Tibial nerve (tissue), 4 donors: ENCODE measurements at regions not wholly inside any gene's neighbourhood (a gene's known extent, or its start where the extent isn't known, plus 50 kb on each side); places are given as distances from the start of the nearest gene placed in this dataset.

Experiments
- DNase-seq, 2 donors: peaks; one replicate each; pipeline ENCODE4 v3.0.0-alpha.2; 2019; ENCODE audit warnings: low spot score in 2 of 2
- H3K27ac ChIP-seq, 4 donors: fragments of 200-600 bp; sonication (generic) in 3 of 4; one replicate each; pipeline ENCODE4 v1.5.1; 2017 to 2019; ENCODE audit warnings: mild to moderate bottlenecking in 1 of 4
- H3K27me3 ChIP-seq, 2 donors: fragments of 200-600 bp; sonication (generic) in 1 of 2; one replicate each; pipeline versions ENCODE4 v1.5.1 to v1.6.0; 2017 to 2019
- H3K36me3 ChIP-seq, 3 donors: fragments of 200-600 bp; sonication (generic); one replicate each; pipeline ENCODE4 v1.5.1; 2018 to 2019
- H3K4me1 ChIP-seq, 4 donors: fragments of 200-600 bp; sonication (generic) in 3 of 4; one replicate each; pipeline ENCODE4 v1.5.1; 2017 to 2019
- H3K4me3 ChIP-seq, 4 donors: fragments of 200-600 bp; sonication (generic) in 3 of 4; one replicate each; pipeline ENCODE4 v1.5.1; 2017 to 2019; ENCODE audit warnings: mild to moderate bottlenecking in 1 of 4, moderate library complexity in 1 of 4
- H3K9me3 ChIP-seq, 4 donors: fragments of 200-600 bp; sonication (generic) in 3 of 4; one replicate each; pipeline ENCODE4 v1.5.1; 2017 to 2019
- EP300 ChIP-seq, 2 donors: sonication (generic); formaldehyde crosslinking; IDR thresholded peaks; one replicate each; pipeline ENCODE4 v1.6.1; 2017; ENCODE audit warnings: antibody characterized with exemption in 2 of 2, mild to moderate bottlenecking in 1 of 2
- POLR2A ChIP-seq, 2 donors: fragments of 450-650 bp; IDR thresholded peaks; one replicate each; pipeline ENCODE4 v1.6.1; 2017; ENCODE audit warnings: antibody characterized with exemption in 2 of 2, mild to moderate bottlenecking in 2 of 2, moderate library complexity in 2 of 2
- WGBS, 2 donors: methylation state at CpG; one replicate each; pipeline ENCODE4 v1.1.5; 2018; 5-methylcytosine and 5-hydroxymethylcytosine counted together
- TF ChIP-seq, protein P1 (sequence below), 5 experiments: fragments of 200-600 bp in 3 of 5; fragments of 450-650 bp in 2 of 5; sonication (generic) in 3 of 5; IDR thresholded peaks; one replicate each; pipeline ENCODE4 v1.5.1; 2016 to 2019; ENCODE audit warnings: antibody characterized with exemption in 5 of 5, mild to moderate bottlenecking in 3 of 5, moderate library complexity in 2 of 5

DNA sequence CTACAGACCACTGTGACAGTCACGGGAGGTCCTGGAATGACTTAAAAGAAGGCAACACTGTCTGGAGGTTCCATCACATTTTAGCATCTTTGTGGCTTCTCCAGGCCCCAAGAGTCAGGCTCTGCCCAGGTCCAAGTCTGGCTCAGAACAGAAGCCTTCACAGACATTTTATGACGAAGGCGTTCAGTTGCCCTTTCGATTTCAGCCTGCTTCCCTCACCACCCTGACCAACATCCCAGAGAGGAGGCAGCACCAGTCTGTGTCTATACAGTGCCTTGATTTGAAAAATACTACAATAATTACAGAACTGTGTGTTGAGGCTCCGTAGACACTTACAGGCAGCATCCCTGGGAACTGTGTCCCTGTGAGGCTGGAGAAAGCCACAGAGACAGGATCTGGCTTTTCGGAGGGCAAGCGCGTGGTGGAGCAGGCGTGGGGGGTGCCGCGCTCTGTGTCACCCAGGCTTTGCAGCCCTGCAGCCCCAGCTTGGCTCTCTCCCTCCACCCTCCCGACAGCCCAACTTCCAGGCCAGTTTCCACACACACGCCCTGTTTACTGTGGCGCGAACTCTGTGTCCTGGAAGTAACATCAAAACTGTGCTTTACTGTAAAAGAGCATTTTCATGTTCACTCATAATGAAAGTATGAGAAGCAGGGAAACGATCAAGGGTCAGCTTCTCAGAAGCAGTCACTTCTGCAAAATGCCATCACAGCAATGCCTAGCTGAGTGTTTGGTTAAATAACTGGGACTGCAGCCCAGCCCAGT is 153.5 kb upstream of the ALKAL2 start:
- Histone ChIP-seq H3K27ac (peak overlapping the region in 2 of 4 donors; percentile 70 to 82), H3K9me3 (no peaks in the 10 kb centered on the region), H3K4me3 (no peak overlapping the region), H3K27me3 (no peaks in the 10 kb centered on the region), H3K36me3 (no peaks in the 10 kb centered on the region), H3K4me1 (peaks cover 0 to 20% (median 0%) of the 10 kb centered on the region in 4 donors)
- TF ChIP-seq EP300 (IDR thresholded peaks at IDR 0.05) (peak in 1 of 2 donors; percentile 38), POLR2A (IDR thresholded peaks at IDR 0.05) (no peak)
- peak in 1 of 2 donors; percentile 27 for DNase-seq
- WGBS, 2 donors: 63 to 66% methylated on average over 16 of the region's 16 CpGs

DNA sequence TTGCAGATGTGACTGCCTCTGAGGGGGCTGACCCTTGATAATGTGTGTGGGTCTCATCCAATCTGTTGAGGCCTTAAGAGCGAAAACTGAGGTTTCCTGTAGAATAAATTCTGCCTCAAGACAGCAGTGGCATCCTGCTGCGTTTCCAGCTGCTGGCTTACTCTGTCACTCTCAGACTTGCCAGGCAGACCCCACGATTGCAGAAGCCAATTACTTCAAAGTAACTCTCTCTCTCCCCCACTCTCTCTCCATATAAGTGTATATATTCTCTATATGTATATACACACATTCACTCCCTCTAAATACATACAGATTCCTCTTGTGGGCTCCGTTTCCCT is 152.5 kb upstream of the ALKAL2 start:
- Histone ChIP-seq H3K4me3 (no peak overlapping the region), H3K9me3 (no peaks in the 10 kb centered on the region), H3K36me3 (no peaks in the 10 kb centered on the region), H3K27ac (peak overlapping the region in 3 of 4 donors; percentile 2 to 82 (median 70)), H3K27me3 (no peaks in the 10 kb centered on the region), H3K4me1 (peaks cover 0 to 20% (median 0%) of the 10 kb centered on the region in 4 donors)
- DNase-seq: no peak
- 64 to 66% methylated on average over 4 of the region's 4 CpGs for WGBS, 2 donors
- TF ChIP-seq, protein P1, sequence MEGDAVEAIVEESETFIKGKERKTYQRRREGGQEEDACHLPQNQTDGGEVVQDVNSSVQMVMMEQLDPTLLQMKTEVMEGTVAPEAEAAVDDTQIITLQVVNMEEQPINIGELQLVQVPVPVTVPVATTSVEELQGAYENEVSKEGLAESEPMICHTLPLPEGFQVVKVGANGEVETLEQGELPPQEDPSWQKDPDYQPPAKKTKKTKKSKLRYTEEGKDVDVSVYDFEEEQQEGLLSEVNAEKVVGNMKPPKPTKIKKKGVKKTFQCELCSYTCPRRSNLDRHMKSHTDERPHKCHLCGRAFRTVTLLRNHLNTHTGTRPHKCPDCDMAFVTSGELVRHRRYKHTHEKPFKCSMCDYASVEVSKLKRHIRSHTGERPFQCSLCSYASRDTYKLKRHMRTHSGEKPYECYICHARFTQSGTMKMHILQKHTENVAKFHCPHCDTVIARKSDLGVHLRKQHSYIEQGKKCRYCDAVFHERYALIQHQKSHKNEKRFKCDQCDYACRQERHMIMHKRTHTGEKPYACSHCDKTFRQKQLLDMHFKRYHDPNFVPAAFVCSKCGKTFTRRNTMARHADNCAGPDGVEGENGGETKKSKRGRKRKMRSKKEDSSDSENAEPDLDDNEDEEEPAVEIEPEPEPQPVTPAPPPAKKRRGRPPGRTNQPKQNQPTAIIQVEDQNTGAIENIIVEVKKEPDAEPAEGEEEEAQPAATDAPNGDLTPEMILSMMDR (IDR thresholded peaks at IDR 0.05): no peak
- TF ChIP-seq EP300 (IDR thresholded peaks at IDR 0.05) (no peak), POLR2A (IDR thresholded peaks at IDR 0.05) (no peak)

DNA sequence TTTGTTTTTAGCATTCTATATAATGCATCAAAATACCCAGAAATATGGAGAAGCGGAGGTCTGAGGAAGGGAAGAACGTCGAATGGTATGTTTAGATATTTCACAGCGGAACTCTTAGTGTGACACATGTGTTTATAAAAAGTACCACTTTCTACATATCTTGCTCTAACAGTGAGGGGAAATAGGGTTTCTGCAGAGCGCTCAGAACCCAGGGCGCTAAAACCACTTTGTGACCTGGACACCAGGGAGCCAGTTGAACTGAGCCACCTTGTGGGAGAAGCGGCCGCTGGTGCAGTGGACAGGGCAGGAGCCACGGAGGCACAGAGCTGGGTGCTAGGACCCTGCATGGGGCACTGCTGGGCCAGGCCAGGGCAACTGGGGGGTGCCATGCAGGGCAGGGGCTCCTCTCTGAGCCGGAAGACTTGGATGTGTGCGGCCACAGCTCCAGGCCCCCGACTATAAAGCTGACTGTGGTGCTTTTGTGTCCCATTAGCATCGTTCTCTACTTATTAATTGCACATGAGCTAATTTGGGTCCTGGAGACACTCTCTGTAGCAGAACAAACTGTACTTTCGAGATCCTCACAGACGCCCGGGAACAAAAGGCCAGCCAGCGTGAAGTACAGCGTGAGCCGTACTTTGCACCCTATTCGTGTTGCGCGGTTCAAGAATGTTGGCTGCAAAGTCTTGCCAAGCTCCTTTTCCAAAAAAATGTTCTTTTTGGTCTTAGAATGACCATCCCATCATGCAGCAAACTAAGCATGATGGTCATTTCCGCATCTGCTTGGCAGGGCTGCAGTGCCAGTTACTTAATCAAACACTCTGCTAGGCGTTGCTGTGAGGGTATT is 151.9 kb upstream of the ALKAL2 start:
- Histone ChIP-seq H3K27me3 (no peaks in the 10 kb centered on the region), H3K27ac (peak overlapping the region in 2 of 4 donors; percentile 70 to 84), H3K9me3 (no peaks in the 10 kb centered on the region), H3K4me1 (peaks cover 0 to 20% (median 0%) of the 10 kb centered on the region in 4 donors), H3K36me3 (no peaks in the 10 kb centered on the region), H3K4me3 (no peak overlapping the region)
- TF ChIP-seq EP300 (IDR thresholded peaks at IDR 0.05) (peak in 1 of 2 donors; percentile 81), POLR2A (IDR thresholded peaks at IDR 0.05) (no peak)
- TF ChIP-seq, protein P1 (IDR thresholded peaks at IDR 0.05): no peak
- peak in 1 of 2 donors; percentile 56 for DNase-seq
- WGBS, 2 donors: 78 to 84% methylated on average over 24 of the region's 24 CpGs

DNA sequence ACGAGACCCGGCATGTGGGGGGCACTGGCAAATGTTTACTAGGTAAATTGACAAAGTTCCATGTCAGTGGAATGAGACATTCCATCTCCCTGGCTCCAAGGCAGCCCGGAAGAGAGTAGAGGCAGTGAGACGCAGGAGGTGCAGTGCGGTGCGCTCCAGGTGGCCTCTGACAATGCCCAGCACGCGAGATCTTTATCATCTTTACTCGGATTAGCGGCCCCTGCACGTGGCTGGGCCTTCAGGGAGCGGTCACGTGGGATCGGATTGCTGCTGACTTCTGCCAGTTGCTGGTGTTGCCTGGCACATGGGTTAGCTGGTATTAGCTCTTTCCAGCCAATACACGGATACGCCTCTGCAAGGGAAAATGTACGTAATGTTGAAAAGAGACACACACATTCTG is 151.2 kb upstream of the ALKAL2 start:
- Histone ChIP-seq H3K27ac (peak overlapping the region in 2 of 4 donors; percentile 43 to 84), H3K27me3 (no peaks in the 10 kb centered on the region), H3K36me3 (no peaks in the 10 kb centered on the region), H3K4me3 (no peak overlapping the region), H3K9me3 (no peaks in the 10 kb centered on the region), H3K4me1 (peaks cover 0 to 20% (median 0%) of the 10 kb centered on the region in 4 donors)
- TF ChIP-seq, protein P1 (IDR thresholded peaks at IDR 0.05): no peak
- TF ChIP-seq POLR2A (IDR thresholded peaks at IDR 0.05): no peak
- TF ChIP-seq EP300 (IDR thresholded peaks at IDR 0.05): no peak
- DNase-seq: no peak
- 77 to 80% methylated on average over 17 of the region's 17 CpGs for WGBS, 2 donors

DNA sequence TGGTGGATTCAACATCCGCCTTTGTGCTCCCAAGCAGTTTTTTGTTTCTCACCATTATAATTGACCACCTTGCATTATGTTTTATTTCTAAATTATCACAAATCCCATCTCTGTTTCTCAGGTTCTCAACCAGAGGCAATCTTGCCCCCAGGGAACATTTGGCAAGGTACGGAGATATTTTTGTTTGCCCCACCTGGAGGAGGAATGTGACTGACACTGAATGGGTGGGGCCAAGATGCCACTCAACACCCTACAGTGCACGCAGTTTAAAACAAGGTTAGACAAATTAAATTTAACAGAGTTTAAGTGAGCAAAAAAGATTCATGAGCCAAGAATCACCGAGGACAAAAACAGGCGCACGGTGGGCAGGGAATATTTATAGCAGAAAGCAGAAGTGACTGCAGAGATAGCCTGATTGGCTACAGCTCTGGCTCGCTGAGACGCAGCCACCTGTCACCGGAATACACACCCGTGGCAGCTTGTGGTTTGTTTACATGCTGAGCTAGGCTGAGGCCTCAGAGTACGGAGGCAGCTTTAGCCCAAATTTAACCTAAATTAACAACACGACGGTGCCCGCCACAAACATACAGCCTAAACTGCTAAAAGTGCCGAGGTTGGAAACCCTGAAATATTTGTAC is 150.0 kb upstream of the ALKAL2 start:
- H3K36me3 ChIP-seq: no peaks in the 10 kb centered on the region
- no peaks in the 10 kb centered on the region for H3K27me3 ChIP-seq
- H3K4me1 ChIP-seq: peaks cover 0 to 20% (median 0%) of the 10 kb centered on the region in 4 donors
- H3K9me3 ChIP-seq: no peaks in the 10 kb centered on the region
- WGBS, 2 donors: 51 to 62% methylated on average over 15 of the region's 15 CpGs
- no peak for DNase-seq
- peak overlapping the region in 3 of 4 donors; percentile 17 to 84 (median 25) for H3K27ac ChIP-seq
- TF ChIP-seq, protein P1 (IDR thresholded peaks at IDR 0.05): no peak
- TF ChIP-seq POLR2A (IDR thresholded peaks at IDR 0.05) (no peak), EP300 (IDR thresholded peaks at IDR 0.05) (no peak)
- H3K4me3 ChIP-seq: no peak overlapping the region
